22Rv1 (cell line): ENCODE measurements at regions not wholly inside any gene's neighbourhood (a gene's known extent, or its start where the extent isn't known, plus 50 kb on each side); places are given as distances from the start of the nearest gene placed in this dataset.

Source experiments
- ZFX ChIP-seq: fragments of 450-650 bp; IDR thresholded peaks from 2 replicates; pipeline ENCODE4 v1.6.1; 2017; ENCODE audit warnings: antibody characterized with exemption, borderline replicate concordance
- TF ChIP-seq, protein P1 (sequence below): fragments of 450-650 bp; IDR thresholded peaks from 2 replicates; pipeline ENCODE4 v1.5.1; 2017; ENCODE audit warnings: mild to moderate bottlenecking

- TF ChIP-seq, protein P1, sequence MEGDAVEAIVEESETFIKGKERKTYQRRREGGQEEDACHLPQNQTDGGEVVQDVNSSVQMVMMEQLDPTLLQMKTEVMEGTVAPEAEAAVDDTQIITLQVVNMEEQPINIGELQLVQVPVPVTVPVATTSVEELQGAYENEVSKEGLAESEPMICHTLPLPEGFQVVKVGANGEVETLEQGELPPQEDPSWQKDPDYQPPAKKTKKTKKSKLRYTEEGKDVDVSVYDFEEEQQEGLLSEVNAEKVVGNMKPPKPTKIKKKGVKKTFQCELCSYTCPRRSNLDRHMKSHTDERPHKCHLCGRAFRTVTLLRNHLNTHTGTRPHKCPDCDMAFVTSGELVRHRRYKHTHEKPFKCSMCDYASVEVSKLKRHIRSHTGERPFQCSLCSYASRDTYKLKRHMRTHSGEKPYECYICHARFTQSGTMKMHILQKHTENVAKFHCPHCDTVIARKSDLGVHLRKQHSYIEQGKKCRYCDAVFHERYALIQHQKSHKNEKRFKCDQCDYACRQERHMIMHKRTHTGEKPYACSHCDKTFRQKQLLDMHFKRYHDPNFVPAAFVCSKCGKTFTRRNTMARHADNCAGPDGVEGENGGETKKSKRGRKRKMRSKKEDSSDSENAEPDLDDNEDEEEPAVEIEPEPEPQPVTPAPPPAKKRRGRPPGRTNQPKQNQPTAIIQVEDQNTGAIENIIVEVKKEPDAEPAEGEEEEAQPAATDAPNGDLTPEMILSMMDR = no peak
- no peak for TF ChIP-seq ZFX
Observed at GRCh38 chr9:99466781-99467180, 244.7 kb downstream of the SEC61B start.
